ENCODE measurements at regions not wholly inside any gene's neighbourhood (a gene's known extent, or its start where the extent isn't known, plus 50 kb on each side); places are given as distances from the start of the nearest gene placed in this dataset.

- TF ChIP-seq, protein P1, sequence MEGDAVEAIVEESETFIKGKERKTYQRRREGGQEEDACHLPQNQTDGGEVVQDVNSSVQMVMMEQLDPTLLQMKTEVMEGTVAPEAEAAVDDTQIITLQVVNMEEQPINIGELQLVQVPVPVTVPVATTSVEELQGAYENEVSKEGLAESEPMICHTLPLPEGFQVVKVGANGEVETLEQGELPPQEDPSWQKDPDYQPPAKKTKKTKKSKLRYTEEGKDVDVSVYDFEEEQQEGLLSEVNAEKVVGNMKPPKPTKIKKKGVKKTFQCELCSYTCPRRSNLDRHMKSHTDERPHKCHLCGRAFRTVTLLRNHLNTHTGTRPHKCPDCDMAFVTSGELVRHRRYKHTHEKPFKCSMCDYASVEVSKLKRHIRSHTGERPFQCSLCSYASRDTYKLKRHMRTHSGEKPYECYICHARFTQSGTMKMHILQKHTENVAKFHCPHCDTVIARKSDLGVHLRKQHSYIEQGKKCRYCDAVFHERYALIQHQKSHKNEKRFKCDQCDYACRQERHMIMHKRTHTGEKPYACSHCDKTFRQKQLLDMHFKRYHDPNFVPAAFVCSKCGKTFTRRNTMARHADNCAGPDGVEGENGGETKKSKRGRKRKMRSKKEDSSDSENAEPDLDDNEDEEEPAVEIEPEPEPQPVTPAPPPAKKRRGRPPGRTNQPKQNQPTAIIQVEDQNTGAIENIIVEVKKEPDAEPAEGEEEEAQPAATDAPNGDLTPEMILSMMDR (IDR thresholded peaks at IDR 0.05; ENCODE audit: low read depth, low read length), result no peak
- TF ChIP-seq POLR2A (IDR thresholded peaks at IDR 0.05; ENCODE audit: extremely low read depth, insufficient read length), result no peak
- TF ChIP-seq MAX (IDR thresholded peaks at IDR 0.05; ENCODE audit: low read depth, low read length), result no peak
- no peak for TF ChIP-seq MYC (IDR thresholded peaks at IDR 0.05; ENCODE audit: low read depth, low read length)
Observed at GRCh38 chr2:217463402-217464075, 539.3 kb downstream of the TNS1 start.

Data from NB4 (cell line).